Natural killer cell (primary cell): ENCODE measurements at regions not wholly inside any gene's neighbourhood (a gene's known extent, or its start where the extent isn't known, plus 50 kb on each side); places are given as distances from the start of the nearest gene placed in this dataset.

Experiments used
- ATAC-seq, 3 donors: fragments of 150-1000 bp in 2 of 3; fragments of 200-7000 bp in 1 of 3; cut with Tn5 transposase; 1 replicate in 1 of 3; 2 replicates in 2 of 3; pipeline ENCODE4 v1.10.0; 2021; ENCODE audit warnings: mild to moderate bottlenecking in 2 of 3, moderate library complexity in 2 of 3
- DNase-seq, 2 donors: peaks; one replicate each; pipeline versions ENCODE4 v3.0.0 to v3.0.0-alpha.2; 2013 to 2021; ENCODE audit warnings: mixed read lengths in 1 of 2
- H3K27ac ChIP-seq: one replicate; pipeline ENCODE4 v1.5.1; 2013; ENCODE audit warnings: mild to moderate bottlenecking, low read length
- H3K27me3 ChIP-seq: one replicate; pipeline ENCODE4 v1.6.1; 2013; ENCODE audit warnings: low read length; ENCODE audit not compliant: control insufficient read depth, insufficient read depth
- H3K36me3 ChIP-seq: one replicate; pipeline ENCODE4 v1.6.1; 2013; ENCODE audit warnings: low read length; ENCODE audit not compliant: control insufficient read depth, insufficient read depth
- H3K4me1 ChIP-seq: one replicate; pipeline ENCODE4 v1.6.1; 2013; ENCODE audit warnings: low read length; ENCODE audit not compliant: control insufficient read depth, insufficient read depth
- H3K4me3 ChIP-seq: one replicate; pipeline ENCODE4 v1.5.1; 2013; ENCODE audit warnings: low read length
- H3K9me3 ChIP-seq: one replicate; pipeline ENCODE4 v1.6.1; 2013; ENCODE audit warnings: low read length; ENCODE audit not compliant: control insufficient read depth, insufficient read depth
- H3K27ac Mint-ChIP-seq, 2 donors: one replicate each; pipeline ENCODE4 v1.8.0; 2022; ENCODE audit warnings: mild to moderate bottlenecking in 2 of 2, mixed read lengths in 2 of 2, moderate library complexity in 1 of 2
- H3K27me3 Mint-ChIP-seq, 2 donors: one replicate each; pipeline ENCODE4 v1.8.0; 2022; ENCODE audit warnings: low read depth in 2 of 2, mixed read lengths in 2 of 2
- H3K36me3 Mint-ChIP-seq: one replicate; pipeline ENCODE4 v1.8.0; 2022; ENCODE audit warnings: mixed read lengths
- H3K4me1 Mint-ChIP-seq, 2 donors: one replicate each; pipeline ENCODE4 v1.8.0; 2022; ENCODE audit warnings: mixed read lengths in 2 of 2
- H3K4me3 Mint-ChIP-seq: one replicate; pipeline ENCODE4 v1.8.0; 2022; ENCODE audit warnings: mild to moderate bottlenecking, moderate library complexity, mixed read lengths
- H3K9me3 Mint-ChIP-seq, 2 donors: one replicate each; pipeline ENCODE4 v1.8.0; 2022; ENCODE audit warnings: mixed read lengths in 2 of 2
- WGBS: methylation state at CpG from one replicate; pipeline ENCODE4 v1.1.7; 2013; ENCODE audit warnings: missing lambda C conversion rate; ENCODE audit not compliant: insufficient coverage; 5-methylcytosine and 5-hydroxymethylcytosine counted together
- intact Hi-C: fragments of 100-400 bp; cut with micrococcal nuclease; formaldehyde crosslinking; loops from one replicate; pipeline ENCODE4 v1.14.2; 2022
- TF ChIP-seq, protein P1 (sequence below): fragments of 200-600 bp; IDR thresholded peaks from one replicate; pipeline ENCODE4 v1.8.0; 2022; ENCODE audit warnings: antibody characterized with exemption

GRCh38 chr20:56943946-56944945 is 315.1 kb downstream of the TFAP2C start:
- no peak overlapping the region for H3K27ac ChIP-seq
- TF ChIP-seq, protein P1, sequence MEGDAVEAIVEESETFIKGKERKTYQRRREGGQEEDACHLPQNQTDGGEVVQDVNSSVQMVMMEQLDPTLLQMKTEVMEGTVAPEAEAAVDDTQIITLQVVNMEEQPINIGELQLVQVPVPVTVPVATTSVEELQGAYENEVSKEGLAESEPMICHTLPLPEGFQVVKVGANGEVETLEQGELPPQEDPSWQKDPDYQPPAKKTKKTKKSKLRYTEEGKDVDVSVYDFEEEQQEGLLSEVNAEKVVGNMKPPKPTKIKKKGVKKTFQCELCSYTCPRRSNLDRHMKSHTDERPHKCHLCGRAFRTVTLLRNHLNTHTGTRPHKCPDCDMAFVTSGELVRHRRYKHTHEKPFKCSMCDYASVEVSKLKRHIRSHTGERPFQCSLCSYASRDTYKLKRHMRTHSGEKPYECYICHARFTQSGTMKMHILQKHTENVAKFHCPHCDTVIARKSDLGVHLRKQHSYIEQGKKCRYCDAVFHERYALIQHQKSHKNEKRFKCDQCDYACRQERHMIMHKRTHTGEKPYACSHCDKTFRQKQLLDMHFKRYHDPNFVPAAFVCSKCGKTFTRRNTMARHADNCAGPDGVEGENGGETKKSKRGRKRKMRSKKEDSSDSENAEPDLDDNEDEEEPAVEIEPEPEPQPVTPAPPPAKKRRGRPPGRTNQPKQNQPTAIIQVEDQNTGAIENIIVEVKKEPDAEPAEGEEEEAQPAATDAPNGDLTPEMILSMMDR: no peak
- H3K4me1 ChIP-seq: no peaks in the 10 kb centered on the region
- H3K27ac Mint-ChIP-seq: no peak overlapping the region
- H3K27me3 ChIP-seq: no peaks in the 10 kb centered on the region
- H3K9me3 ChIP-seq: no peaks in the 10 kb centered on the region
- H3K4me3 ChIP-seq: no peak overlapping the region
- H3K36me3 ChIP-seq: no peaks in the 10 kb centered on the region
- ATAC-seq: no peak
- H3K4me1 Mint-ChIP-seq: no peaks in the 10 kb centered on the region
- DNase-seq: no peak
- peaks cover 0 to 16% of the 10 kb centered on the region in 2 donors for H3K27me3 Mint-ChIP-seq
- H3K9me3 Mint-ChIP-seq: no peaks in the 10 kb centered on the region
- H3K36me3 Mint-ChIP-seq: no peaks in the 10 kb centered on the region
- WGBS: 65% methylated on average over 16 of the region's 17 CpGs
- intact Hi-C loops: no loop called here
- no peak overlapping the region for H3K4me3 Mint-ChIP-seq

GRCh38 chr20:56945057-56945456 is 316.0 kb downstream of the TFAP2C start:
- TF ChIP-seq, protein P1: no peak
- peaks cover 3 to 16% of the 10 kb centered on the region in 2 donors for H3K27me3 Mint-ChIP-seq
- 49% methylated on average over 5 of the region's 5 CpGs for WGBS
- Histone ChIP-seq H3K27ac (no peak overlapping the region), H3K9me3 (no peaks in the 10 kb centered on the region), H3K4me1 (no peaks in the 10 kb centered on the region), H3K27me3 (no peaks in the 10 kb centered on the region), H3K36me3 (no peaks in the 10 kb centered on the region), H3K4me3 (no peak overlapping the region)
- DNase-seq (no peak), ATAC-seq (no peak)
- intact Hi-C loops: no loop called here
- no peak overlapping the region for H3K27ac Mint-ChIP-seq
- H3K9me3 Mint-ChIP-seq: no peaks in the 10 kb centered on the region
- H3K4me3 Mint-ChIP-seq: no peak overlapping the region
- no peaks in the 10 kb centered on the region for H3K36me3 Mint-ChIP-seq
- H3K4me1 Mint-ChIP-seq: no peaks in the 10 kb centered on the region

- Histone ChIP-seq H3K36me3 (no peaks in the 10 kb centered on the region), H3K4me3 (no peak overlapping the region), H3K4me1 (no peaks in the 10 kb centered on the region), H3K27me3 (no peaks in the 10 kb centered on the region), H3K9me3 (no peaks in the 10 kb centered on the region), H3K27ac (no peak overlapping the region)
- no peaks in the 10 kb centered on the region for H3K4me1 Mint-ChIP-seq
- WGBS: 91% methylated on average over 5 of the region's 5 CpGs
- DNase-seq (no peak), ATAC-seq (no peak)
- no peaks in the 10 kb centered on the region for H3K36me3 Mint-ChIP-seq
- no peak overlapping the region for H3K27ac Mint-ChIP-seq
- no peaks in the 10 kb centered on the region for H3K9me3 Mint-ChIP-seq
- TF ChIP-seq, protein P1: no peak
- intact Hi-C loops: no loop called here
- no peak overlapping the region for H3K4me3 Mint-ChIP-seq
- peaks cover 3 to 16% of the 10 kb centered on the region in 2 donors for H3K27me3 Mint-ChIP-seq
Measured at GRCh38 chr20:56945901-56946300, 316.8 kb downstream of the TFAP2C start.
